Activated CD4-positive, alpha-beta T cell treated with anti-CD3 and anti-CD28 coated beads, Interleukin-10, Interleukin-2, amounts not matched to agents 100 ng/mL and 50 ng/mL, durations not matched to agents 16 hours and 8 hours (primary cell): ENCODE measurements at regions not wholly inside any gene's neighbourhood (a gene's known extent, or its start where the extent isn't known, plus 50 kb on each side); places are given as distances from the start of the nearest gene placed in this dataset.
A peak's percentile ranks its signal among the peaks of the same experiment; 100 is the strongest.
"Not testable (repeated sequence)": the region's sequence is repeated elsewhere in the genome, so short reads cannot be mapped to it uniquely, and the experiment has no call there.

Experiments used
- DNase-seq: peaks from one replicate; pipeline ENCODE4 v3.0.0-alpha.2; 2020

DNA sequence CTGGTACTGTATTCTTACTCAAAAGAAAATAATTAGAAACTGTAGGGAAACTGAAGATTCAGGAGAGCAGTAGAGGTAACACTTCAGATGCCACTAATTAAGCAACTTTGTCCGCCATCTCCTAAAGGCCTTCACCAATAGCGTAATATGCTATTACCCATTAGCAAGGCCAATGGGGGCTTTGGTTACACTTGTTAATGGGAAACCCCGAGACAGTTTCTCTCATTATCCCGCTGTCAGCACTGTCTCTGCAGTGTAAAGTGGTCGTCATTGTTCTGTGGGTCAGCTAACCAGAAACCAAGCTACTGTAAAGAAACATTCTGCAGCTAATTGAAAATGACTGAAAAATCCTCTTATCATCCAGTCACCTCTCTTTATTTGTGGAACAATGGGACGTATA is 468.0 kb upstream of the POU3F2 start:
- no peak for DNase-seq

- DNase-seq = no peak
Measured at GRCh38 chr6:98380589-98380988, 453.8 kb upstream of the POU3F2 start.

GRCh38 chr6:98382246-98382645 is 452.1 kb upstream of the POU3F2 start:
- DNase-seq = peak; percentile 0

GRCh38 chr6:98384334-98384733 is 450.0 kb upstream of the POU3F2 start:
- DNase-seq = no peak

GRCh38 chr6:98384801-98385200 is 449.6 kb upstream of the POU3F2 start:
- no peak for DNase-seq

DNA sequence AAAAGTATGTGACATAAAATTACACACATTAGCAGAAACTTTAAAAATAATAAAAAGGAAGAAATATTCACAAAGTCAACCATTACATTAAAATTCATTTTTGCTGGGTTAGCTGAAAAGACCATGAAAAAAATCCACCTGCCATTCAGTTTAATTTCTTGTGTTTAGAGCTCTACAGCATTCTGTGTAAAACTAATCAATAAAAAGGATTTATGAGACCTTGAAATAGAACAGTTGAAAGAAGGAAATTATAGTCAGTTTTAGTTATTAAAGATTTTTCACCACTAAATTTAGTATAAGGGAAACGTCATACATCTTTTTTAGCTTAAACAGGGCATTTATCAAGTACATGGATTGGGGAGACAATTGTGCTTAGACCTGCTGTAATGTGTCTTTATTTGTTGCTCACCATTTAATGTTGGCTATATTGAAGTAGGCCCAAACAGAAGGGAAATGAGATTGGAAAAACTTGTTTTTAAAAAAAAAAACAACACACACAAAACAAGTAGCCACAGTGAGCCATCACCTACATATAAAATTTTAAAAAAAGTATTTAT is 438.7 kb upstream of the POU3F2 start:
- DNase-seq = no peak

DNA sequence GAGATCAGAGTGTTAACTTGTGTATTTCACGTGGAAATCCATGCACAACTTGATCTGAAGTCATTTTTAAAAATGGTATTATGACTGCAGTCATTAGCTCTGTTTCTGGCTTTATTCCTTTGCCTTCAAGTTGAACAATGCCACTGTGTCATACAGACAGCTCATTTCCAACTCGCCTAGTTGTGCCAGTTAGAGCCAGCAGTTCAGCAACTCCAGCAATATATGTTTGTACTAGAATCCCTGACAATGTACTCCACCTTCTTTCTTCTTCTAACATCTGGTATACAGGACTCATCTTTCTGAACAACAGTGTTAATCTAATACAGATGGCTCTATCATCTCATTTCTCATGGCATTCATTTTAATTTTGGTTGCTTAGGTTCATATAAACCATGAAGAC is 418.3 kb upstream of the POU3F2 start:
- no peak for DNase-seq

DNA sequence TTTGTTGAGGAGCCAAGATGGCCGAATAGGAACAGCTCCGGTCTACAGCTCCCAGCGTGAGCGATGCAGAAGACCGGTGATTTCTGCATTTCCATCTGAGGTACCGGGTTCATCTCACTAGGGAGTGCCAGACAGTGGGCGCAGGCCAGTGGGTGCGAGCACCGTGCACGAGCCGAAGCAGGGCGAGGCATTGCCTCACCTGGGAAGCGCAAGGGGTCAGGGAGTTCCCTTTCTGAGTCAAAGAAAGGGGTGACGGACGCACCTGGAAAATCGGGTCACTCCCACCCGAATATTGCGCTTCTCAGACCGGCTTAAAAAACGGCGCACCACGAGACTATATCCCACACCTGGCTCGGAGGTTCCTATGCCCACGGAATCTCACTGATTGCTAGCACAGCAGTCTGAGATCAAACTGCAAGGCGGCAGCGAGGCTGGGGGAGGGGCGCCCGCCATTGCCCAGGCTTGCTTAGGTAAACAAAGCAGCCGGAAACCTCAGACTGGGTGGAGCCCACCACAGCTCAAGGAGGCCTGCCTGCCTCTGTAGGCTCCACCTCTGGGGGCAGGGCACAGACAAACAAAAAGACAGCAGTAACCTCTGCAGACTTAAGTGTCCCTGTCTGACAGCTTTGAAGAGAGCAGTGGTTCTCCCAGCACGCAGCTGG is 417.7 kb upstream of the POU3F2 start:
- not testable (repeated sequence) for DNase-seq

- no peak for DNase-seq
Measured at GRCh38 chr6:98433325-98434056, 400.9 kb upstream of the POU3F2 start.

- no peak for DNase-seq
Measured at GRCh38 chr6:98443633-98444032, 390.7 kb upstream of the POU3F2 start.

DNA sequence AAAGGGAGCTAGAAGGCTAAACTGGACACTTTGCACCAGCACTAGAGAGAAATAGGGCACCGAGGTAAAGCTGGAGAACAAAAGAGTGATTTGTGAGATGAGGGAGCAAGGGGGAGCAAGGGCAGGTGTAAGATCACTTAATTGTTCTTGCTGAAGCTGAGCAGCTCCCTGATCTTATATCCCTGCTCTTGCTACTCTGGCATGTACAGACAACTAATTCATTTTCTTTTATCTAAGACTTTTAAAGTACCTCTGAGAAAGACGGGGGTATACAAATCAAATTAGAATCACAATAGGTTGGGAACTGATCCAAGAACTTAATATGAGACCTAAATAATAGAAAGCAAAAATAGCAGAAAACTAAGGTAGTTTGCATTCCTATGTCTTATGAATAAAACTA is 381.7 kb upstream of the POU3F2 start:
- DNase-seq = no peak

DNA sequence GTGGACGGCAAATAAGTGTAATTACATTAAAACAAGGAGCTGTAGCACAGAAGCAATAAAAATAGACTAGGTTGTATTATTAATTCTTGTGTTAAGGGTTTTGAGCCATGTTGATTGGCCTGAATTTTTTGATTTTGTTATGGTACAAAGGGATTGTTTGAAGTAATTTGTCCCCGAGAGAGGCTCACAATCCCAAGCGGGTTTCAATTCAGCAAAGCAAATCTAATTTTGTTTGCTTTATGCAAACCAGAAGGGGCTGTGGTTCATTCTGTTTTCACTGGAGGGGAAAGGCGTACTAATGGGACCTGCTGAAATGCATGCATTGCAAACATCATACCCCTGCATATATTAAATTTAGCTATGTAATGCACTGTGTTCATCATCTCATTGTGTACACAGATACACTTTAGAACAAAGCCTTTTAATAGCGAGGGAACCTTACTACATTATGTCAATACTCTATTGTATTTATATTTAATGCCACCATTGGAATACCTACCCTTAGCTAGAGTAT is 379.5 kb upstream of the POU3F2 start:
- no peak for DNase-seq

DNA sequence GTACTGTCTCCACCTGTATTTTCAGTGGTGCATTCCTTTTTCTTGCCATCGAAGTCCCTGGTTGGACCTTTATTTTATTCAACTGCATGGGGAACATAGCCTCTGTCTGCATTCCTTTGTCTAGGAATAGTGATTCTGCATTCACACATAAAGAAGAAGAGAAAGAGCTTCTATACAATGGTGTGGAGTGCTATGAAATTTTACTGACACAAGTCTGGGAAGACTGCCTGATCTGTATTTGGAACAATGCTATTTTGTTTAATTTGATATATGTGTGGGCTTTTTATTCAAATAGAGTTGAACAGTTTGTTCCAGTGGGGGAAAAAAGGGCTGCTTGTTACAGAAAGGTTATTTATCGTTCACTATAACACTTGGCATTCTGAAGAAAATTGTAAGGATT is 375.7 kb upstream of the POU3F2 start:
- DNase-seq = no peak

DNA sequence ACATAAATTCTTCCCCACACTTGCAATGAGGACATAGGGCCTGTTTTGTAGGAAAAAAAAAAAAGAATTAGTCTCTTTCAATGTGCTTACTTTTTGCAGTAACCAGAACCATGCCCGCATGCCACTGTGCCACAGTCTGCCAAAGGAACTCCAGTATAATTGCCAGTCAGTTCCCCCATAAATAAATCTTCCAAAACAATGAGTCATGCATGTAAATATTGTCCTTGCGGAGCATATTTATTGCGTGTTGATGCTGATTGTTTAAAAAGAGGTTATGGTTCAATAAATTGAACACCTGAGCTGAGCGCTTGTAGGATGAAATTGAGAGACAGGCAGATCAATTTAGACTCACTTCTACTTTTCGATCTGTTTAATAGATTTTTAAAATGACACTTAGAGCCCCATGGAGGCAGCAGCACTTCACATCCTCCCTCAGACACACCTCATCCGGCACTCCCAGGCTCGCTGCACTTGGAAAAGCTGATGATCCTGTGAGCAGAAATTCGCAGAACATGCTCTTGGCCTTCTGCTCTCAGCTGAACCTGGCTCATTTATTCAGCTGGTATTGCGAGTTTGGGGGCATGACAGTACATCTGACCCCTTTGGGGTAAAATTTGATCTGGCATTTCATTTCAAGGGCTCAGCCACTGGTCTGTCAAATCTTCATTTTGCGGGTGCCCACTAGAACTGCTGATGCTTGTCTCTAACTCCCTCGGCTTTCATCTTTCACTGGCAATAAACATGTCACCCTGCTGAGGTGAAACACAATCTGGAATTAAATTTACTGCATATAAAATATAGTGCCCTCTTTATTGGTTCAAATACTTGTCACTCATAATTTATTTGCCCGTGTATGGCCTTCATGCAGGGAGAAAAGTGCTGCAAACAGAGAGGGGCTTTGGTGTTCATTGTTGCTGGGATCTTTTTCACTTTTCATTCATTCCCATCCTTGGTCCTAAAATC is 371.1 kb upstream of the POU3F2 start:
- no peak for DNase-seq

GRCh38 chr6:98467091-98467490 is 367.3 kb upstream of the POU3F2 start:
- DNase-seq = no peak

DNA sequence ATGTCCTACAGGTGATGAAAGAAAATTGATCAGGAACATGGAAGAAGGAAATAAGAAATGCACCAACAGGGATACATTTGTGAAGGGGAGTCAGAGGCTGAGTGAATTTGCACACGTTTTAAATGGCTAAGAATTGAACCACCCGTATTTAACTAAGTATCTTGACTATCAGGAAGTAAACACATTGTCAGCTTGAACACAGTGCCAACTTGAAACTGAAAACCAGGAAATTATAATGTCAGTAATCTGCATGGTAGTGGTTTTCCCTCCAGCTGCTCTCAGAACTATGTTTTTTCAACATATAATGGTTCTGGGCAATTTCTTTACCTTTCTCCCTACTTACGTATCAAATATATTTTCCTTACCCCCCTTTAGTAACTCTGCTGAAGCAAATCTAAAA is 366.5 kb upstream of the POU3F2 start:
- no peak for DNase-seq

DNA sequence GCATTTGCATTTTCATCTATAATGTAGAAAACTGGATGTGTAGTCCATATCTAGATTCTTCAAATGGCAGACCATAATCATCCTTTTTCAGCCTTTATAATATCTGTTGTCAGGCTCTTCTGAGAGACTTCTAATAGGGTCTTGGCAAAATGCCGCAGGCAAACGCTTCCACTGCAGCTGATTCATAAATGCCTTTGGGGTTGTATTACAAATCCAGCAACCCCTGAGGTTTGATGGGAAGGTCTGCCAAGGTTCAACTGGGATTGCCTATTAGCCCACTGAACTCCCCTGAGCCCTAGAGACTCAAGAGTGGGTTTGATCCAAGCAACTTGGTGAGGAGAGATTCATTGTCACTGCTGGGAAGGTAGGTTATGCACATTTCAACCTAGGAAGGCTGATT is 365.2 kb upstream of the POU3F2 start:
- no peak for DNase-seq

DNA sequence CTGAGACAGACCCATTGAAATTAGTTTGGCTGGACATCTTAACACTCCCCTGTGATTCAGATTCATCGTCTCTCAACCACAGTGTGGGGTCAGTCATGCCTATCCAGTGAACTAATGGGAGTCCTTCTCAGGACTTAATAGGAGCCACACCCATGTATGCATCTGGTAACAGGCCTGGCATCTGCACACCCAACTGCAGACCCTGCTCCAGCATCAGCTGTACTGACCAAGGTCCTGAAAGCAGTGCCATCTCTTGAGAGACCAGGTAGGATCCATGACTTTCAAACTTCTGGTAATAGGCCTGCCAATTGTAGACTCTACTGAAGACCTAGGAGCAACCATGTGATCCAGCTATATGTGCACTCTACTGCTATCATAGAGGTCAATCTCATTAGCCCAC is 363.6 kb upstream of the POU3F2 start:
- no peak for DNase-seq

DNA sequence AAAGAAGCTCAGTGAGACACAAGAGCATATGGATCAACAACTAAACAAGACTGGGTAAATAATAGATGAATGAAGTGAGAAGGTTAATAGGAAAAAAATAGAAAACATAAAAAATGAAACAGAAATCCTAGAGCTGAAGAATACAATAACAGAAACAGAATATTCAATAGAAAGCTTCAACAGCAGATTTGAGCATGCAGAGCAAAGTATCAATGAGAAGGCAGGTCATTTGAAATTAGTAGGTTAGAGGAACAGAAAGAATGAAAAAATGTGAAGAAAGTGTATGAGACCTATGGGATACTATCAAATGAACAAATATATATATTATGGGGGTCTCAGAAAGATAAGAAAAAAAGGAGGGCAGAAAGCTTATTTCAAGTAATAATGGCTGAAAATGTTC is 362.9 kb upstream of the POU3F2 start:
- DNase-seq = no peak

- DNase-seq = no peak
Measured at GRCh38 chr6:98477231-98477630, 357.1 kb upstream of the POU3F2 start.

DNA sequence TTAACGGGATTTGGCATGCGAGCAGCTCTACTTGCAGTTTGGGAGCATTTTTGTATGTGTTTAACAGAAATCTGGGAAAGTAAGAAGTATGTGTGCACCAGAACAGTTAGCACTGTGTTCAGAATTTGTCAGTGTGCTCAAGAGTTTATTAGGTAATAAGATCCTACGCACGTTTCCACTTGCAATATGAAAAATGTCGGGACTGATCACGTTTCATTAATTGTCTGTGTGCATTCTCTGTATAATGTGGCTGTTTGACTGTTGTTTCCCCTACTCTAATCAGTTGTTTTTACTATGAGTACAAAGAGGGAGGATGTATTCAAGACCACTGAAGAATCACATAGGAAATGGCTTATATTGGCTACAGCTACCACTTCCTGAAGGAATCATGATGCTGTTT is 349.7 kb upstream of the POU3F2 start:
- DNase-seq = no peak

DNA sequence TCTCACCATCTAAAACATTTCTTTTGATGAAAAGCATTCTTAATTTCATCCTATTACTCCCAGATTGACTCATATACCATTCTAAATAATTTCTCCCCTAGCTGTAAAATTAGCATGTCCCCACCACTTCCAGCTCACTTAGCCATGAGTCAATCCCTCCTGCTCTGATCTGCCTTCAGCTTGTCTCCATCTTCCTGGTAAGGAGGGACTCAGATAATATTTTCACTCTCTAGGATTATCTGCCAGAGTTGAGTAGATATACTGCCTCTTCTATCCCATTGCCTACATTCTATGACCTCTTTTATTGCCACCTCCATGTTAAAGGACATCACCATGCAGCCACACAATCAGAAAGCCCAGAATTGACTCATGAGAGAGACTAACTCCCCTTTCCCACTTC is 348.8 kb upstream of the POU3F2 start:
- DNase-seq = no peak

DNA sequence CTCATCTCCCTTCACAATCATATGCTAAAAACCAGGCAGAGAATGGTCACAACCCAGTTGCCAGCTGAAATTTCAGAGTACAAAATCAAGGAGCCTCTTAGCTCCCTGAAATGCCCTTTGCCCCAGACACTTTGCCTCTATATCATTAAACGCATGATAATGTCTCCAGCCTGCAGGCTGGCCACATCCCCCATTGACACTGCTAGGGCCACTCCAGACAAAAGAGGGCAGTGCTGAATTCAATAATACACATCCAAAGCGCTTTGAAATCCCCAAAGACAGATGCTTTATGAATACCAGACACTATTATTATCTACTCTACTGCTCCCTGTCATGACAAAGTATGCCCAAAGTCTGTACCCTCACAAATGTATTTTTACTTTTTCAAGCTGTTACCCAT is 348.3 kb upstream of the POU3F2 start:
- DNase-seq = no peak
